ENCODE measurements at regions not wholly inside any gene's neighbourhood (a gene's known extent, or its start where the extent isn't known, plus 50 kb on each side); places are given as distances from the start of the nearest gene placed in this dataset.
A peak's percentile ranks its signal among the peaks of the same experiment; 100 is the strongest.

DNA sequence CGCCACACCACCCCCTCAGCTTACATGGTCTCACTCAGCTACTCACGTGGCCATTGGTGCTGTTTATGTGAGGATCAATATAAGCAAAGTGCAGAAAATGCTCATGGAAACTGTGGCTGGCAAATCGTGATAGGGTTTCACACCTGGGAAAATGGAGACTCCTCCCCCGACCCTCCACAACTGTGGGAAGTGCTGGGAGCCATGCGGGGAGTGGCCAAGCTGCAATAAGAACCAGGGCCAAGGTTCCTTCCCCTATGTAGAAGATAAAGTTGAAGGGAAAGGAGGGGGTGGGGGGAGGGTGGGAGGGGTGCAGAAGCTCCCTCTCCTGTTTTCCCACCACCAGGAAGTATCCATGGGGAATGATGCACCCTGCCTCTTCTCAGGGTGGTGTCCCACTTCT is 145.5 kb upstream of the MAMLD1 start:
- Histone ChIP-seq H3K36me3 (ENCODE audit: control insufficient read depth in 2 of 2, insufficient read depth in 2 of 2, low read length in 1 of 2) (no peaks in the 10 kb centered on the region), H3K4me1 (ENCODE audit: control insufficient read depth, insufficient read depth, low read length) (no peaks in the 10 kb centered on the region), H3K27me3 (replicated peaks in 1 of 2; ENCODE audit: control insufficient read depth in 2 of 2, insufficient read depth in 2 of 2, low read length in 1 of 2) (no peaks in the 10 kb centered on the region), H3K27ac (ENCODE audit: control insufficient read depth, insufficient read depth) (no peak overlapping the region), H3K4me2 (ENCODE audit: control insufficient read depth, insufficient read depth) (no peak overlapping the region), H3K4me3 (no peak overlapping the region), H3K79me2 (ENCODE audit: control insufficient read depth, insufficient read depth, low read length) (no peaks in the 10 kb centered on the region), H3K9ac (ENCODE audit: control insufficient read depth, insufficient read depth, low read length) (no peak overlapping the region), H2AFZ (ENCODE audit: control insufficient read depth, low read depth, low read length) (no peak overlapping the region), H4K20me1 (ENCODE audit: control insufficient read depth, insufficient read depth) (no peaks in the 10 kb centered on the region), H3K9me3 (replicated peaks; ENCODE audit: control insufficient read depth, insufficient read depth, low read length) (no peaks in the 10 kb centered on the region)
- TF ChIP-seq TCF3 (IDR thresholded peaks at IDR 0.05; ENCODE audit: borderline replicate concordance, insufficient read depth, low read depth, low read length) (no peak), EZH2 (IDR thresholded peaks at IDR 0.05; ENCODE audit: borderline replicate concordance, control insufficient read depth, low read depth, low read length) (no peak), MXI1 (IDR thresholded peaks at IDR 0.05; ENCODE audit: low read depth, low read length) (no peak), MTA2 (IDR thresholded peaks at IDR 0.05; ENCODE audit: low read depth) (no peak), ZNF274 (IDR thresholded peaks at IDR 0.05; ENCODE audit: insufficient read depth, insufficient read length) (no peak)
- SMC1A ChIA-PET (ENCODE audit: uncharacterized antibody, unreplicated experiment) = no interaction called here
- intact Hi-C loops (cut with micrococcal nuclease; ENCODE audit: unreplicated experiment) (no loop called here), in situ Hi-C loops (cut with MboI) (no loop called here)
- ATAC-seq = no peak
- BruUV-seq (replicated peaks) = no TSS peak
- CTCF ChIA-PET = interaction anchor here (1.9 kb wide), 1 partner anchor 8 kb away, joined by 5 read pairs; no protein-coding TSS in a partner anchor
- DNase-seq (ENCODE audit: low read depth, low spot score) = no peak
- RAD21 ChIA-PET (ENCODE audit: unreplicated experiment) = no interaction called here
- no peak for FAIRE-seq
- POLR2A ChIA-PET = no interaction called here
- 18% methylated on average over 5 of the region's 5 CpGs for WGBS (ENCODE audit: insufficient coverage, insufficient replicate concordance, low lambda C conversion rate, missing lambda C conversion rate)

GRCh38 chrX:150219374-150220185 is 143.5 kb upstream of the MAMLD1 start:
- no peaks in the 10 kb centered on the region for H3K27me3 ChIP-seq (replicated peaks in 1 of 2; ENCODE audit: control insufficient read depth in 2 of 2, insufficient read depth in 2 of 2, low read length in 1 of 2)
- peak; percentile 69 for TF ChIP-seq RUNX3 (IDR thresholded peaks at IDR 0.05; ENCODE audit: low read length)
- no peak for TF ChIP-seq SMAD5 (IDR thresholded peaks at IDR 0.05; ENCODE audit: low read depth)
- TF ChIP-seq, protein P1, sequence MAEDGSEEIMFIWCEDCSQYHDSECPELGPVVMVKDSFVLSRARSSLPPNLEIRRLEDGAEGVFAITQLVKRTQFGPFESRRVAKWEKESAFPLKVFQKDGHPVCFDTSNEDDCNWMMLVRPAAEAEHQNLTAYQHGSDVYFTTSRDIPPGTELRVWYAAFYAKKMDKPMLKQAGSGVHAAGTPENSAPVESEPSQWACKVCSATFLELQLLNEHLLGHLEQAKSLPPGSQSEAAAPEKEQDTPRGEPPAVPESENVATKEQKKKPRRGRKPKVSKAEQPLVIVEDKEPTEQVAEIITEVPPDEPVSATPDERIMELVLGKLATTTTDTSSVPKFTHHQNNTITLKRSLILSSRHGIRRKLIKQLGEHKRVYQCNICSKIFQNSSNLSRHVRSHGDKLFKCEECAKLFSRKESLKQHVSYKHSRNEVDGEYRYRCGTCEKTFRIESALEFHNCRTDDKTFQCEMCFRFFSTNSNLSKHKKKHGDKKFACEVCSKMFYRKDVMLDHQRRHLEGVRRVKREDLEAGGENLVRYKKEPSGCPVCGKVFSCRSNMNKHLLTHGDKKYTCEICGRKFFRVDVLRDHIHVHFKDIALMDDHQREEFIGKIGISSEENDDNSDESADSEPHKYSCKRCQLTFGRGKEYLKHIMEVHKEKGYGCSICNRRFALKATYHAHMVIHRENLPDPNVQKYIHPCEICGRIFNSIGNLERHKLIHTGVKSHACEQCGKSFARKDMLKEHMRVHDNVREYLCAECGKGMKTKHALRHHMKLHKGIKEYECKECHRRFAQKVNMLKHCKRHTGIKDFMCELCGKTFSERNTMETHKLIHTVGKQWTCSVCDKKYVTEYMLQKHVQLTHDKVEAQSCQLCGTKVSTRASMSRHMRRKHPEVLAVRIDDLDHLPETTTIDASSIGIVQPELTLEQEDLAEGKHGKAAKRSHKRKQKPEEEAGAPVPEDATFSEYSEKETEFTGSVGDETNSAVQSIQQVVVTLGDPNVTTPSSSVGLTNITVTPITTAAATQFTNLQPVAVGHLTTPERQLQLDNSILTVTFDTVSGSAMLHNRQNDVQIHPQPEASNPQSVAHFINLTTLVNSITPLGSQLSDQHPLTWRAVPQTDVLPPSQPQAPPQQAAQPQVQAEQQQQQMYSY (CRISPR knock-in tag; IDR thresholded peaks at IDR 0.05) = no peak
- intact Hi-C loops (cut with micrococcal nuclease; ENCODE audit: unreplicated experiment) = no loop called here
- CTCF ChIA-PET = interaction anchor here (1.9 kb wide), 1 partner anchor 10 kb away, joined by 5 read pairs; no protein-coding TSS in a partner anchor
- peak; percentile 23 for FAIRE-seq
- no peak overlapping the region for H3K4me2 ChIP-seq (ENCODE audit: control insufficient read depth, insufficient read depth)
- H3K9ac ChIP-seq (ENCODE audit: control insufficient read depth, insufficient read depth, low read length) = no peak overlapping the region
- peak; percentile 76 for ATAC-seq
- no peak overlapping the region for H2AFZ ChIP-seq (ENCODE audit: control insufficient read depth, low read depth, low read length)
- 23% methylated on average over 17 of the region's 17 CpGs for WGBS (ENCODE audit: insufficient coverage, insufficient replicate concordance, low lambda C conversion rate, missing lambda C conversion rate)
- H3K4me3 ChIP-seq = no peak overlapping the region
- no peaks in the 10 kb centered on the region for H3K9me3 ChIP-seq (replicated peaks; ENCODE audit: control insufficient read depth, insufficient read depth, low read length)
- no peak overlapping the region for H3K27ac ChIP-seq (ENCODE audit: control insufficient read depth, insufficient read depth)
- H3K4me1 ChIP-seq (ENCODE audit: control insufficient read depth, insufficient read depth, low read length) = no peaks in the 10 kb centered on the region
- H3K36me3 ChIP-seq (ENCODE audit: control insufficient read depth in 2 of 2, insufficient read depth in 2 of 2, low read length in 1 of 2) = no peaks in the 10 kb centered on the region
- H3K79me2 ChIP-seq (ENCODE audit: control insufficient read depth, insufficient read depth, low read length) = no peaks in the 10 kb centered on the region
- no peaks in the 10 kb centered on the region for H4K20me1 ChIP-seq (ENCODE audit: control insufficient read depth, insufficient read depth)
- SMC1A ChIA-PET (ENCODE audit: uncharacterized antibody, unreplicated experiment) = interaction anchor here (0.6 kb wide), 1 partner anchor 11 kb away, joined by 3 read pairs; no protein-coding TSS in a partner anchor
- RAD21 ChIA-PET (ENCODE audit: unreplicated experiment) = no interaction called here
- POLR2A ChIA-PET = no interaction called here
- no TSS peak for BruUV-seq (replicated peaks)
- no peak for DNase-seq (ENCODE audit: low read depth, low spot score)
- in situ Hi-C loops (cut with MboI) = no loop called here
